Thyroid gland (tissue), 4 donors: ENCODE measurements at regions not wholly inside any gene's neighbourhood (a gene's known extent, or its start where the extent isn't known, plus 50 kb on each side); places are given as distances from the start of the nearest gene placed in this dataset.

Experiments used
- POLR2A ChIP-seq, 2 donors: fragments of 450-650 bp; IDR thresholded peaks; one replicate each; pipeline ENCODE4 v1.6.1; 2017; ENCODE audit warnings: antibody characterized with exemption in 2 of 2, mild to moderate bottlenecking in 2 of 2, moderate library complexity in 1 of 2
- TF ChIP-seq, protein P1 (sequence below), 6 experiments: fragments of 200-600 bp in 3 of 6; fragments of 450-650 bp in 3 of 6; sonication (generic) in 3 of 6; IDR thresholded peaks; one replicate each; pipeline ENCODE4 v1.5.1; 2016 to 2019; ENCODE audit warnings: antibody characterized with exemption in 6 of 6, mild to moderate bottlenecking in 2 of 6, inconsistent platforms in 1 of 6, moderate library complexity in 1 of 6

DNA sequence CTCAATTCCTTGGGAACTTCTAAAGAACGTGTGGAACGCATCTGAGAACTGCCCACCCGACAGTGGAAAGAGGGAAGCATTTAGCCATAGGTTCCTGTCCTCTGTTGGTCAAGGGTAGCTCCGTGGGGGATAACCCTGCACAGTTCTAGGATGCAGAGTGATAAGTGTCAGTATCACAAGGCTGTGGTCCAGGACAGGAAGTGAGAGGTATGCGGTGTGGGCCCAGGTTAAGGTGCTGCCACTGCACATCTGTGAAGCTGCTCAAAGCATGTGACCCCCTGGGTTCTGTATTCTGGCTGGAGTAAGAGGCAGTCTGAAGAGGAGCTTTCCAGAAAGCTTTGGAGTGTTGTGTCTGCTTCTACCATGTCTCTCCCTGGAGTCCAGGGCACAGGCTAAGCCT, 51.7 kb upstream of the HES1 start:
- TF ChIP-seq, protein P1, sequence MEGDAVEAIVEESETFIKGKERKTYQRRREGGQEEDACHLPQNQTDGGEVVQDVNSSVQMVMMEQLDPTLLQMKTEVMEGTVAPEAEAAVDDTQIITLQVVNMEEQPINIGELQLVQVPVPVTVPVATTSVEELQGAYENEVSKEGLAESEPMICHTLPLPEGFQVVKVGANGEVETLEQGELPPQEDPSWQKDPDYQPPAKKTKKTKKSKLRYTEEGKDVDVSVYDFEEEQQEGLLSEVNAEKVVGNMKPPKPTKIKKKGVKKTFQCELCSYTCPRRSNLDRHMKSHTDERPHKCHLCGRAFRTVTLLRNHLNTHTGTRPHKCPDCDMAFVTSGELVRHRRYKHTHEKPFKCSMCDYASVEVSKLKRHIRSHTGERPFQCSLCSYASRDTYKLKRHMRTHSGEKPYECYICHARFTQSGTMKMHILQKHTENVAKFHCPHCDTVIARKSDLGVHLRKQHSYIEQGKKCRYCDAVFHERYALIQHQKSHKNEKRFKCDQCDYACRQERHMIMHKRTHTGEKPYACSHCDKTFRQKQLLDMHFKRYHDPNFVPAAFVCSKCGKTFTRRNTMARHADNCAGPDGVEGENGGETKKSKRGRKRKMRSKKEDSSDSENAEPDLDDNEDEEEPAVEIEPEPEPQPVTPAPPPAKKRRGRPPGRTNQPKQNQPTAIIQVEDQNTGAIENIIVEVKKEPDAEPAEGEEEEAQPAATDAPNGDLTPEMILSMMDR (IDR thresholded peaks at IDR 0.05) = no peak
- no peak for TF ChIP-seq POLR2A (IDR thresholded peaks at IDR 0.05)
